HG03558 (cell line): ENCODE measurements at regions not wholly inside any gene's neighbourhood (a gene's known extent, or its start where the extent isn't known, plus 50 kb on each side); places are given as distances from the start of the nearest gene placed in this dataset.

ENCODE experiments used
- ATAC-seq: cut with Tn5 transposase; IDR thresholded peaks from one replicate; pipeline ENCODE4 v1.9.1; 2021; ENCODE audit warnings: moderate number of reproducible peaks; ENCODE audit not compliant: unreplicated experiment; ENCODE audit errors: extremely low read depth

- no peak for ATAC-seq
Measured at GRCh38 chr13:72537395-72537780, 190.0 kb downstream of the MZT1 start.

DNA sequence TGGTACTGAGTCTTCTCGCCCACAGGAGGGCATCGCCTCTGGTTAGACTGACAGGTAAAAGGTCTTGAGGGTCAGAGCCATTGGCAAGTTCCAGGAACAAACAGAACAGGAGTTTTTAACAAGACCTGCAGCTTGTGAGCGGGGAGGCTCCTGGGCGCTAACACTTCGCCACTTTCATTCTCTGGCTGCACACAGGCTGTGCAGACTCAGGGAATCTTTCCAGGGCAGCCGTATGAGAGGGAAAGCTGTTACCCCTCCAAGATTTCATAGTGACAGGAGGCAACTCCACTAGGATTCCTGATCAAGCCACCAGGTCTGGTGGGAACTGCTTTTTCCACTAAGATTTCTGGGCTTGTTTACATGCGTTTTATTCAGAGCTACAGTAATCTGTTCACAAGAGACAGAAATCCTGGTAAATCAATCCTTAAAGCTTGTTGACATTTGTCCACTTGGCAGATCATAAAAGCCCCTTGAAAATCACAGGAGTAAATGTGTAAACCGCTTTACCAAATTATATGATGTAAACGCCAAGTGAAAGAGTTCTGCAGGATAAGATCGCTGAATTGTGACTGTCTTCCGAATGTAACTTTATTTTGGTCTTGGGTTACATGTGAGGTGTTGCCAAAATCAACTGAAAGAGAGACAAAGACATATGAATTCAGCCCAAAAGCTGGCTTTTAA is 190.6 kb downstream of the MZT1 start:
- ATAC-seq, result no peak

DNA sequence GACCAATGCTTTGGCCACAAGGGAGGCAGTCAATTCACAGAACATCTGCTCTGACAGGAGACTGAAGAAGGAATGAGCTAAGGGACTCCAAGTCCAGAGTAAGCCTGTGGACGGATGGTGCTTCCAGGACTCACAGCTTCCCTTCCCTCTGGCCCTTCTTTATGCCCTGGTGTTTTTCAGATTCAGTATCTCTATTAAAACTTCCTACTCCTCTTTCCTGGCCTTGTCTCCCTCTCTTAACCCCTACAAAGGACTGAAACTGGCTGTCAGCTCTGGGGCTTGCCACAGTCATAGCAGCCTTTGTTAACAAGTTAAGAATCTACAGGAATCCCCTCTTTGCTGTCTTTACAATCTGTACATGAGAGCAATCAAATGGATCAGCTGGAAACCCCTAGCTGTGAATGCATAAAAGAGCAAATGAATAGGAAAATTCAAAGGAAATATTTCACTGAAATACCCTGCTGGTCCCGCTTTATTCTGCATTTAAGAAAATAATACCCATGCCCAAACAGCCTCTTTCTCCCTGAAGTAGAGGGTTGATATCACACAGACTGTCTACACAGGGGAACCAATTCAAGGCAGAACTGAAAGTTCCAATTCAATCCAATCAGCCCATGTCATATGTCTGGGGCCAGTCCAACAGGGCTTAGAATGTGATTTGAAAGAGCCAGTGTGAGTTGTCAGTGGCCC is 192.3 kb downstream of the MZT1 start:
- no peak for ATAC-seq

DNA sequence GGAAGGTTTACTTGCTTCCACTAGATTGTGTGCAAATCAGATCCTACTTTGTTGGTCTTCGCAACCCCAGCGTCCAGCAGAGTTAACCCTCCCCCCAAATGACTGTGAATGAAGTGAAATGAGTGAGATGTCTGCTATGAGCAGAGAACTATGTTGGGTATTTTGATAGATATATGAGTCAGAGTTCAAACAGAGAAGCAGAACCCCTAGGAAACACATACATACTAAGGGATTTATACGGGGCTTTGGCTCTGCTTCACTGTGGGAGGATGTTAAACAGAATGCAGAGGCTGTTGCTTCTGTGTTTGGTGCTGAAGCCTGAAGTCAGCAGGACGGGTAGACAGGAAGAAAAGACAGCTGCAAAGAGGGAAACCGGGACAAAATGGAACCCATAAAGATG is 197.0 kb downstream of the MZT1 start:
- ATAC-seq, result no peak

DNA sequence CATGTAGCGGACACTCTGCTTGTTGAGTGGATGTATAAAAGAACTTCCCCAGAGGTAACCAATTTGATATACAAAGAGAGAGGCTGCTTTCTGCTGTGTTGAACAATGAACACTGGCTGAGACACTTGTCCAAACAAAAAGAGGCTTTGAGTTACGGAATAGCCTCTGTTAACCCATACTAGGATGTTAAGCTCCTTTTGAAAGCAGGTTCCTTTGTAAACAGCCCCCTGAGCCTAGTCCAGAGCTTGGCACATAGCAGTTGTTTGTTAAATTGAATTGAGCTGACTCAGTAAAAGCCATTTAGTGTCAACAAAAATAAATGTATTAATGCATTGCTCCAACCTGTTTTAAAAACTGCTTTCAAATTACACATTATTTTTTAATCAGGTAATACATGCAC is 200.1 kb downstream of the MZT1 start:
- ATAC-seq, result no peak

- ATAC-seq, result no peak
Measured at GRCh38 chr13:72523593-72523992, 203.8 kb downstream of the MZT1 start.

GRCh38 chr13:72523049-72523448 is 204.4 kb downstream of the MZT1 start:
- ATAC-seq, result no peak

DNA sequence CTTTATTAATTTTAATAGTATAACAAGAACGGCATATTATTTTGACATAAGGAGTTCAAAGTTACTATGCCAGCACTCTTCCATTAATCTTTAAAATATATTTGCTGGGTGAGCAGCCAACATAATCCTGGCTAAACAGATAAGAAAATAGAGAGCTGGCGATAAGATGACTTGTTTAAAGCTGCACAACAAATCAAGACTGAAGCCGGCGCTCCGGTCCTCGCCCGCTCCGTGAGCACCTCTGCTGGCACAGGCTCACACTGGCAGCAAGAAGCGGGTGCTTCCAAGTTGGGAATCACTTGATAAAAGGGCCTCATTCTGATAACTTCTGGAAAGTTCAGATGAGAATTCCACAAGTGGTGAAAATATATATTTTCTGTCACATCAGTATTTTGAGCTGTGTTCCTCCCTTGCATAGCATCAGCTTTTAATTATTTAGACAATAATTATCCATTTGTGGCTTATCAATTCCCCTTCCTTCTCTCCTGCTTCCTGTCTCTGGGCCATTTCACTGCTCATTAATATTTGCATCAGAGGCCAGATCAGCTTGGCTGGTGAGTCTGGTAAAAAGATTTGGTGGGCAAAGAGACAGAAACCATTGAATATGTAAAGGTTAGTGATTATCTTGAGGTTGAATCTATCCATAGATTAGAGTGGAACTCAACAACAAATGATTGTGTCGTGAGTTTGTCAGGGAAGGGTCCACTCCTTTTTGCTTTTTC is 205.3 kb downstream of the MZT1 start:
- ATAC-seq, result no peak

DNA sequence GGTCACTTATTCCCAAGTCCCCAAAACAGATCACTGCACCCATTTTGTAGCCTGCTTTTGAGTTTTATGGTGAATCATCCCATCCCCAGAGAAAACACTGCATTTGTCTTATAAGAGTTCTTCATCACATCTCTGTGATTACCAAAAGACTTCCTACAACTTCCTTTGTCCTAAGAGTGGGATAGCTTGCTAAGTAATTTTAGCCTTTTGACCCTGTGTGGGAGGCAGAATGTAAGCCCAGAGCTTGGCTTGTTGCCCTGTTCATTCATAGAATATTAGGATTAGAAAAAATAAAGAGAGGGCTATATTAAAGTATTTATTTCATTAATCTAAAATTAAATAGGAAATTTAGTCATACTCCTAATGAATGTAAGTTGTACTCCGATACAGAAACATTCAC is 213.3 kb downstream of the MZT1 start:
- ATAC-seq, result no peak

- no peak for ATAC-seq
Measured at GRCh38 chr13:72508392-72508791, 219.0 kb downstream of the MZT1 start.

GRCh38 chr13:72507416-72508199 is 219.8 kb downstream of the MZT1 start:
- ATAC-seq, result no peak

- no peak for ATAC-seq
Measured at GRCh38 chr13:72506706-72507105, 220.7 kb downstream of the MZT1 start.

- no peak for ATAC-seq
Measured at GRCh38 chr13:72505376-72505775, 222.1 kb downstream of the MZT1 start.

DNA sequence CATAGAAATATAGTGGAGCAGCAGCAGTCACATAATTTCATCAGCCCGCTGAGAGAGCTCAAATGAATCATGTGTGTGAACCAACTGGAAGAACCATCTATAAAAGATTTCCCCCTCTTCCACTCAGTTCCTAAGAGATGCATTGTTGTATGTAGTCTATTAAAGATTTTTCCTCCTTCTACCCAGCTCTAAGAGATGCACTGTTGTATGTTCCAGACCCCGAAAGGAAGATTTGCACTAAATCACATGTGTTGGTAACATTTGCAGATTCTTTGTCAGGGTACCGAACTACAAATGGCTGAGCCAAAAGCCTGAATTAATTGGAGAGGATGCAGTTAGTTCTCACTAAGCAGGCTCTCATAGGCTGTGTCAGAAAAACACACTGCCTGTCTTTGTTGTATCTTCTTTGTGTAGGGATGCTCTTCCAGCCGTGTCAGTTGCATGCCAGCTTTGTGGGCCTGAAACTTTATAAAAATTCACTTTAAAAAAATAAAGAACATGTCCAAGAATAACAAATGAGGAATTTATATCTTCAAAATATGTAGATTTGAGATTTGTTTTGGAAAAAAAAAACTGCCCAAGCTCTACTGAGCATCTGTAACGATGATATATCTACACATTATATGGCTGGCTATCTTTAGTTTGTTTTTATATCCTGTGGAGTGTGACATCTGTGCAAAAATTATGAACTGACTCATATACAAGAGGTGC is 223.1 kb downstream of the MZT1 start:
- no peak for ATAC-seq

DNA sequence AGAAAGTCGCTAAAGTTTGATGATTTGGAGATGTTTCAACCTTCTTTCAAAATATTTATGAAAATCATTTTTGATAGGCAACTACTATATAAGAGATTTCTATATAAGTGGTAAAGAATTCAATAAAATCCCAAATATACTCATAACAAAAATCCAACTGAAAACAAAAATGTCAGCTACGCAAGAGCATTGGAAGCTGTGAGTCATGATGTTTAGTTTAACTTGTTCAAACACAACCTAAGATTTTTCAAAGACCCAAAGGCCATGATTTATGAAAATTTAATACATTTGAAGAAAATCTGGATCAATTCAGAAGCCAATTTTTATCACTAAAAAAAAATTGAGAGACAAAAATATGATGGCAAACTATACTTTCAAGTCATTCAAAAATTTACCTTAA is 226.6 kb downstream of the MZT1 start:
- ATAC-seq, result no peak

GRCh38 chr13:72495681-72496080 is 231.7 kb downstream of the MZT1 start:
- ATAC-seq, result no peak

DNA sequence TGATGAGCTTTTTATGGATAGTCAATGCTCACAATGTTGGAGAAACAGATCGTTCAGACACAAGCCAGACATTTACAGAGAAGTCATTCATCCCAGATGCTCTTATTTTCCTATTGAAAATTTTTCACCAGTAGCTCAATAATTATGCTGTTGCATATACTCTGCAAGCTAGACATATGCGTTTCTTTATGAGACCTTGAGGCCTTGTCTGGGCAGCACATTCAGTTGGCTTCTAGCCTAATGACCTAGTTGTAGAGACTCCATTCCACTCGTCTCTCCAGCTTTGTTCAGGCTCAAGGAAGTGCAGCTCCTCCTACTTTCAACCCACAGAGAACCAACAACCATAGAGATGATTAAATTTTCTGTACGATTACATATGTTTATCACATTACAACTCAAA is 237.7 kb downstream of the MZT1 start:
- no peak for ATAC-seq

DNA sequence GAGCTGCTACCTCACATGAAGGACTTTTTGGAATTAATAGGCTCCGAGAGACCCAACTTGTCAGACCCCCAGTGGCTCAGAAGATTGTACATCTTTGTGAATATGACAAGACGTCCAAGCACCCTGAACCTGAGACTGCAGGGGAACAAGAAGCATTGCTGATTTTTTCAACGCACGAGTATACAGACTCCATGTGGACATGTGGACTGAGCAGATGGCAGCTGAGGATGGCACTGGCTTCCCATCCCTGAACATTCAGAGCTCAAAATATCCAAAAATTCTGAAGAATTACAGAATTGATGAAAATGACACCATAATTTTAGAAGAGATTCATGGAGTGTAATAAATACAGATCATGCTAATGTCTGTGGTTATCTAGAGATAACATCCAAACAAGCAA is 254.1 kb downstream of the MZT1 start:
- no peak for ATAC-seq

DNA sequence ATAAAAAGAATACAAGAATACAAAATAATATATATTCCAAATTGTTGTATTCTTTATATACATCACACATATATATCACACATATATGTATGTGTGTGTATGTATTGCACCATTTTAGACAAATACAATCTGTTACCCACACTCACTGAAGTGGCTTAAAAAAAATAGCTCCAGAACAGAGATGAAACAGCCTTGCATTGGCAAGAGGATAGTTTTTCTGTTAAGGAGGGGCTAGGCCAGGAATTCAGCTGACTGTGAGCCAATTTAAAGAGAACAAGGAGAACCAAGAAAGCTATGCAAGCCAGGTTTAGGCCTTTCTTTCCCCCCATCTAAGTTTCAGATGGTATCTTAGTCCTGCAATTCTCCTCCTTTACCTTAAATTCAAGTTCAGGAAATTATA is 257.5 kb downstream of the MZT1 start:
- ATAC-seq, result no peak

DNA sequence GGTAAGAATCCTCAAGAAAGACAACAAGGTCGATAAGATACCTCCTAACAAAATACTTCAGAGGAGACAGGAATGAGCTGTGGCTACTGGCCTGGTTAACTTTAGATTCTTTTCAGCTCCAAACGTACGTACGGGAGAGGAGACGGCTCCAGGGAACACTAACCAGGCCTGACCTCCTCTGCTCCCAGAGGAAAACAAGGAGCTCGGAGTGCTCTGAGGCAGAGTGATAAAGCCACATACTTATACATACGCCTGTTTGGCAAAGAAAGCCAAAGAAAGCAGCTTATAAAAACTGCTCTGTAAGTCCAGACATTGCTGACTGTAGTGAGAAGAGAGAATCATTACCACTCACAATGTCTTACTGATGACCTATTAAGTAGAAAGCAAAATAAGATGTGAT is 263.9 kb downstream of the MZT1 start:
- ATAC-seq, result no peak
